Loucy (cell line): ENCODE measurements at regions not wholly inside any gene's neighbourhood (a gene's known extent, or its start where the extent isn't known, plus 50 kb on each side); places are given as distances from the start of the nearest gene placed in this dataset.

ENCODE experiments used
- H2AFZ ChIP-seq: fragments of 200-600 bp; sonication (generic); 2 replicates; pipeline ENCODE4 v1.6.0; 2016; ENCODE audit warnings: antibody characterized with exemption, mild to moderate bottlenecking, low read length, moderate library complexity
- H3F3A ChIP-seq: fragments of 200-600 bp; 2 replicates; pipeline ENCODE4 v1.6.0; 2016; ENCODE audit warnings: antibody characterized with exemption, low read depth, mild to moderate bottlenecking
- H3K27me3 ChIP-seq: fragments of 200-600 bp; sonication (generic); 2 replicates; pipeline ENCODE4 v1.6.1; 2014; ENCODE audit warnings: low read length, mild to moderate bottlenecking; ENCODE audit not compliant: insufficient read depth, poor library complexity, severe bottlenecking
- H3K36me3 ChIP-seq: fragments of 200-600 bp; sonication (generic); 2 replicates; pipeline ENCODE4 v1.6.1; 2016; ENCODE audit warnings: low read length; ENCODE audit not compliant: insufficient read depth
- H3K4me1 ChIP-seq: fragments of 200-600 bp; sonication (generic); 2 replicates; pipeline ENCODE4 v1.5.1; 2014; ENCODE audit warnings: low read length, mild to moderate bottlenecking; ENCODE audit not compliant: insufficient read depth, poor library complexity, severe bottlenecking
- H3K4me2 ChIP-seq: fragments of 200-600 bp; sonication (generic); 2 replicates; pipeline ENCODE4 v1.6.0; 2014; ENCODE audit warnings: antibody characterized with exemption, low read length, low read depth, mild to moderate bottlenecking; ENCODE audit not compliant: poor library complexity, severe bottlenecking
- H3K4me3 ChIP-seq: fragments of 200-600 bp; sonication (generic); 2 replicates; pipeline ENCODE4 v1.5.1; 2014; ENCODE audit warnings: low read length, mild to moderate bottlenecking, mixed read lengths; ENCODE audit not compliant: poor library complexity, severe bottlenecking
- H3K79me2 ChIP-seq: fragments of 200-600 bp; sonication (generic); 2 replicates; pipeline ENCODE4 v1.6.1; 2014; ENCODE audit warnings: low read length; ENCODE audit not compliant: insufficient read depth
- H3K9ac ChIP-seq: fragments of 200-600 bp; sonication (generic); 2 replicates; pipeline ENCODE4 v1.6.0; 2014; ENCODE audit warnings: mild to moderate bottlenecking, low read depth, low read length, moderate library complexity; ENCODE audit not compliant: poor library complexity, severe bottlenecking
- H3K9me2 ChIP-seq: fragments of 200-600 bp; sonication (generic); replicated peaks from 2 replicates; pipeline ENCODE4 v1.6.1; 2016; ENCODE audit warnings: low read depth, low read length, mixed read lengths
- H3K9me3 ChIP-seq: fragments of 200-600 bp; sonication (generic); 2 replicates; pipeline ENCODE4 v1.6.1; 2014; ENCODE audit warnings: mild to moderate bottlenecking, antibody characterized with exemption, low read length, low read depth; ENCODE audit not compliant: insufficient read depth
- H4K20me1 ChIP-seq: fragments of 200-600 bp; sonication (generic); 2 replicates; pipeline ENCODE4 v1.6.0; 2014; ENCODE audit warnings: antibody characterized with exemption, low read length, mild to moderate bottlenecking; ENCODE audit not compliant: insufficient read depth, poor library complexity, severe bottlenecking
- EZH2phosphoT487 ChIP-seq: fragments of 200-600 bp; IDR thresholded peaks from 2 replicates; pipeline ENCODE4 v1.6.1; 2018; ENCODE audit warnings: antibody characterized with exemption, mild to moderate bottlenecking, moderate library complexity, borderline replicate concordance
- TF ChIP-seq, protein P1 (sequence below): fragments of 200-600 bp; sonication (generic); conservative IDR thresholded peaks from 2 replicates; pipeline ENCODE4 v1.5.1; 2014; ENCODE audit warnings: mild to moderate bottlenecking, antibody characterized with exemption, low read length

DNA sequence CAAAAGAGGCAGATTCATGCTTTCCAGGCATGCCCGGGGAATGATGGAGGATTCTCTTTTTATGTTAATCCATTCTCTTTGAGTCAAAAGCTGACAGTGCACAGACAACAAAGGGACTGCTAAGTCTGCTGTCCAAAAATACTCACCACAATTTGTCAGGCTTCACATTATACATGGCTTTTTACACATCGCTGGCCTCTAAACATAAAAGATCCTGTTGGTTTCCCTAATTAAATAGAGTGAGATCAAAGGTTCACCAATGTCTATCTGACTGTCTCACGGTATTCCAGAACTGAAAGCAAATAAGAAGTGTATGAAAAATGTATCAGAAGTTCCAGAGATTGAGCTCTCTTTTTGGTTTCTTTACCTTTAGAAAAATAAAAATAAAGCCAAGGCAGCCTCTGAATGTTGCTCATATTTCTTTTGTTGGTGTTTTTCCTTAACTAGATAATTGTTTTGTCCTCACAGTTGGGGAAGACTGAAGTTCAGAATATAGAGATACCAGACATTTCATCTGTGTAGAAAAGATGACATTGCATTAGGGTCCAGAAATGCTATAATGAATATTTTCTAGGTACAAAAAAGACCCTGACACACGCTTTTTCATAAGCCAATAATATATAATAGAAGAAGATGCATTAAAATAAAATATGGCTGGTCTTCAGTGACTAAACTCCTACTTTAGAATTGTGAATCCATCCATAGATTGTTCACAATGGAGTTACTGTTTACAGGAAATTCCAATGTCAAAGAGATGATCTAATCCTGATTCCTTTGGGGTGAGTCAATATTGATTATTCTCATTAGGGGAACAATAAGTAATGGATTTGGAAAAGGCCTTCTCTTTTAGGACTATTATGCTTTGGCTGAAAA lies 688.2 kb upstream of the CDH6 start:
- Histone ChIP-seq H3K9me3 (no peaks in the 10 kb centered on the region), H3K4me2 (no peak overlapping the region), H3K27me3 (no peaks in the 10 kb centered on the region), H3K9ac (no peak overlapping the region), H3K4me1 (no peaks in the 10 kb centered on the region), H2AFZ (no peak overlapping the region), H3K4me3 (no peak overlapping the region), H3K36me3 (no peaks in the 10 kb centered on the region), H3F3A (no peaks in the 10 kb centered on the region), H3K79me2 (no peaks in the 10 kb centered on the region), H4K20me1 (no peaks in the 10 kb centered on the region), H3K9me2 (no peaks in the 10 kb centered on the region)
- no peak for TF ChIP-seq EZH2phosphoT487
- TF ChIP-seq, protein P1, sequence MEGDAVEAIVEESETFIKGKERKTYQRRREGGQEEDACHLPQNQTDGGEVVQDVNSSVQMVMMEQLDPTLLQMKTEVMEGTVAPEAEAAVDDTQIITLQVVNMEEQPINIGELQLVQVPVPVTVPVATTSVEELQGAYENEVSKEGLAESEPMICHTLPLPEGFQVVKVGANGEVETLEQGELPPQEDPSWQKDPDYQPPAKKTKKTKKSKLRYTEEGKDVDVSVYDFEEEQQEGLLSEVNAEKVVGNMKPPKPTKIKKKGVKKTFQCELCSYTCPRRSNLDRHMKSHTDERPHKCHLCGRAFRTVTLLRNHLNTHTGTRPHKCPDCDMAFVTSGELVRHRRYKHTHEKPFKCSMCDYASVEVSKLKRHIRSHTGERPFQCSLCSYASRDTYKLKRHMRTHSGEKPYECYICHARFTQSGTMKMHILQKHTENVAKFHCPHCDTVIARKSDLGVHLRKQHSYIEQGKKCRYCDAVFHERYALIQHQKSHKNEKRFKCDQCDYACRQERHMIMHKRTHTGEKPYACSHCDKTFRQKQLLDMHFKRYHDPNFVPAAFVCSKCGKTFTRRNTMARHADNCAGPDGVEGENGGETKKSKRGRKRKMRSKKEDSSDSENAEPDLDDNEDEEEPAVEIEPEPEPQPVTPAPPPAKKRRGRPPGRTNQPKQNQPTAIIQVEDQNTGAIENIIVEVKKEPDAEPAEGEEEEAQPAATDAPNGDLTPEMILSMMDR = no peak

DNA sequence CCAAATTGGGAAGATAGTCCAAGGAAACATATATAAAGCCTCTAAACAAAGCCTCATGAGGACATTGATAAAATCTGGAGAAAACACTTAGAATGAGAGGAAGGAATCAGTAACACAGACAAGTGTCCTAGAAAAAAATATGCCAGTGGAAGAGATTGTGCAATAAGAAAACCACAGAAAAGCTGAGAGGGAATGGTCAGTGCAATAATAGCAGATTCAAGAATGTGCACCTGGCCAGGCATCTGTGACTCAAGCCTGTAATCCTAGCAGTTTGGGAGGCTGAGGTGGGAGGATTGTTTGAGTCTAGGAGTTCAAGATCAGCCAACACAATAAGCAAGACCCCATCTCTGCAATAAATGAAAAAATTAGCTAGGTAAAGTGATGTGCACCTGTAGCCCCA lies 691.2 kb upstream of the CDH6 start:
- Histone ChIP-seq H2AFZ (no peak overlapping the region), H3K9ac (no peak overlapping the region), H3K9me3 (no peaks in the 10 kb centered on the region), H3K4me1 (no peaks in the 10 kb centered on the region), H3F3A (no peaks in the 10 kb centered on the region), H3K9me2 (no peaks in the 10 kb centered on the region), H3K4me2 (no peak overlapping the region), H3K4me3 (no peak overlapping the region), H3K36me3 (no peaks in the 10 kb centered on the region), H4K20me1 (no peaks in the 10 kb centered on the region), H3K79me2 (no peaks in the 10 kb centered on the region), H3K27me3 (no peaks in the 10 kb centered on the region)
- TF ChIP-seq, protein P1 = no peak
- TF ChIP-seq EZH2phosphoT487 = no peak

DNA sequence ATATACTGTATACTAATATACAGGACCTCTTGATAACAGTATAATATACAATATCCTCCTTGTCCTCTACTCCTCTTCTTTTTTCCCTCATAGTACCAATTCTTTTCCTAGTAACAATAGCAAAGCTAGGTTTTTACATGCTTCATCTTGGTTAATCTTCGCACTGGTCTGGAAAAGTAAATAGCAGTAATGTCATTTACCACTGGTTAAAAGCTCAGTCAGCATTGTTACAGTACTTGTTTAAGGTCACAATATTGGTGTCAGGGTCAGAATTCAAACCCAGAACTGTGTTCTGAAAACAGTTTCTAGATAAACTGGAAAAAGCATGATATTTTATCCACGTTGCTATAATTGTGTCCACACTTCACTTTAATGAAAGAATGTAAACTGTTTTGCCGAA lies 692.4 kb upstream of the CDH6 start:
- no peaks in the 10 kb centered on the region for H3K9me2 ChIP-seq
- H4K20me1 ChIP-seq = no peaks in the 10 kb centered on the region
- TF ChIP-seq EZH2phosphoT487 = no peak
- TF ChIP-seq, protein P1 = no peak
- H3K9ac ChIP-seq = no peak overlapping the region
- H3K27me3 ChIP-seq = no peaks in the 10 kb centered on the region
- H3K79me2 ChIP-seq = no peaks in the 10 kb centered on the region
- no peaks in the 10 kb centered on the region for H3K4me1 ChIP-seq
- no peaks in the 10 kb centered on the region for H3K36me3 ChIP-seq
- no peak overlapping the region for H2AFZ ChIP-seq
- H3K4me2 ChIP-seq = no peak overlapping the region
- H3F3A ChIP-seq = no peaks in the 10 kb centered on the region
- no peak overlapping the region for H3K4me3 ChIP-seq
- no peaks in the 10 kb centered on the region for H3K9me3 ChIP-seq
